AG04449 (cell line): ENCODE measurements at regions not wholly inside any gene's neighbourhood (a gene's known extent, or its start where the extent isn't known, plus 50 kb on each side); places are given as distances from the start of the nearest gene placed in this dataset.

ENCODE experiments used
- CTCF ChIA-PET: fragments of 350-600 bp; formaldehyde crosslinking; extraction: SDS; loops from one replicate; lab custom pipeline; 2021; ENCODE audit warnings: antibody characterized with exemption; lab: Yijun Ruan, JAX
- POLR2A ChIA-PET: fragments of 400-600, 350-600 bp; formaldehyde crosslinking; extraction: SDS; loops from one replicate; lab custom pipeline; 2020; ENCODE audit warnings: antibody characterized with exemption, inconsistent platforms; lab: Yijun Ruan, JAX
- DNase-seq: peaks from one replicate; pipeline ENCODE4 v3.0.0-alpha.2; 2010; ENCODE audit warnings: low read depth, low spot score
- H3K4me3 ChIP-seq: 2 replicates; pipeline ENCODE4 v1.5.1; 2011; ENCODE audit warnings: low read depth, mild to moderate bottlenecking, control low read depth, low read length
- CTCF ChIP-seq: IDR thresholded peaks from one replicate; pipeline ENCODE4 v1.5.1; 2011; ENCODE audit warnings: mild to moderate bottlenecking, moderate library complexity, low read length, control low read depth, inconsistent platforms; ENCODE audit not compliant: insufficient read depth; ENCODE audit errors: missing control alignments

DNA sequence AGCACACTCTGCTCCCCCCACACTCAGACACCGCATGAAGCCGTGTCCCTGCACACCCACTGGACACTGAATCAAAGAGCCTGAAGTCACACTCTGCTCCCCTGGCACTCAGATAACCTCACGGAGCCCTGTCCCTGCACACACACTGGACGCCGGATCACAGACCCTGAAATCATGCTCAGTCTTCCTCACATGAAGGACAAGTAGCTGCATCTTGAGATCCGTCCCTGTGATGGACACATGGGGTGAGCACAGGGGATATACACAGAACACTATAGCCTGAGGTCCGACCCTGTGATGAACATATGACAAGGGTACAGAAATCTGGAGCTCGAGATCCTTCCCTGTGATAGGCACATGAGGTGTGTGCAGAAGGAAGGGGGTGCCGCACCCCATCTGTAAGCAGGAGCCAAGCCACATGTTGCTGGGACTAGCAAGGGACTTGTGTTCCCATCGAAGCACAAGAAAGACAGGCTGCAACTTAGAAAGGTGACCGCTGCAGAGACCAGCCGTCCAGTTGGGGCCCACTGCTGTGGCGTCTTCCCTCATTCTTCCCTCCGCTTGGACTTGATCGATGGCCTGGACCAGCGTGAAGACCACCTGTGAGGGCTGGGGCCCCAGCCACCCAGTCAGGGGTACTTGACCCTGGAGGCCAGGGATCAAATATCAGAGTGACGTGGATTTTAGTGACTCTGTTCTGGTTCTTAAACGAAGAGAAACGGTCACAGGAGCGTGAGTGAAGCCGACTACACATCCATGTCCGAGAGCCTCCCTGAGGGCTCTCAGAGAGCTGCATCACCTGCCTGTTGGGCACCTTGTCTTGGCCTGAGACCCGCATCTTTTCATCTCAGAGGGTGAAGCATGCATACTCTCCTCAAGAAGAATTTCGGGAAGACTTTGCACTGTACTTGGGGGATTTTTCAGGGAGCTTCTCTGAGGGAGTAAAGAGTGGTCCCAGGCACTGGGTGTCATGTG is 391.7 kb upstream of the SALL3 start:
- ChIA-PET CTCF (no interaction called here), POLR2A (no interaction called here)
- no peak for DNase-seq
- TF ChIP-seq CTCF, result no peak
- H3K4me3 ChIP-seq, result no peak overlapping the region

GRCh38 chr18:78589916-78590437 is 389.6 kb upstream of the SALL3 start:
- CTCF ChIA-PET, result no interaction called here
- H3K4me3 ChIP-seq, result no peak overlapping the region
- TF ChIP-seq CTCF, result no peak
- no peak for DNase-seq
- POLR2A ChIA-PET, result no interaction called here

DNA sequence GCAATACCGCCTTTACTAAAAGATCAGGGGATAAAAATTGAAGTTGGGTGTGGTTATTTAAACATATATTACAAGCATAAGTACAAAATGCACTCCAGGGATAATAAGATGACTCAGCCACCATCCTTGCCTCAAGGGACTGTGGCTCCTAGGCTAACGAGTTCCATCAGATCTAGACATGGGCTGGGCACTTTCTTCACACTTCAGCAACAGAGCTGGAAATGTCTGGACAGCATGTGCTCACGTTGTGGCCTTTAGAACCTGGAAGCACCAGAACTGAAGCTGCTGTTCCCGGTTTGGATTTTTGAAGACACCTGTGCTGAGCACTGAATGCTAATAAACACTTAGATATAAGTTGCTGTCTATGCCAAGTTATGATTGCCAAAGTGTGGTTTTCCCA is 384.2 kb upstream of the SALL3 start:
- POLR2A ChIA-PET, result no interaction called here

DNA sequence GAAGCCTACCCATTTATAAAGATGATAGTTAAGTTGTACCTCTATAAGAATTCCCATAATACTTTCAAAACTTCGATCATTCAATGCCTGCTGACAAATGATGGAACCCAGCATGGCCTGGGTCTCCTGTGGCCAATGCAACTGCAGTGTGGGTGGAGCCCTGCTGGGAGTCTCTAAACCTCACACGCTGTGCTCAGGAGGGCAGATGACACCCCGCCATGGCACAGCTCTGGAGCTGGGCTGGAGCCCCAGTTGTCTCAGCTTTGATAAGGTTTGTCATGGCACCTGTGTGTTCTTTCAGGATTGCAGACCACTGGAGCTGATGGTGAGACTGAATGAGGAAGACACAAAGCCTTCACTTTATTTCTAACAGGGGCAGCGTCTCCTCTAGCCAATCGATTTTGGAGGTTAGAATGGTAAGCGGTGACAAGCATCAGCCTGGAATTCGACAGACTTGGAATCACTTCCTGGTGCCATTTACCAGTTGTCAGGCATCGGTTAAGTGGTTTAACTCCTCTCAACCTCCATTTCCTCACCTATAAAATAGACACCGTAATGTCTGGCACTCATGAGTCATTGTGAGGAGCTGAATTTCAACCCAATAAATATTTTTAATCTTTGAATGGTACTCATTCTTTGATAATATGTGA is 383.6 kb upstream of the SALL3 start:
- H3K4me3 ChIP-seq, result no peak overlapping the region
- ChIA-PET CTCF (no interaction called here), POLR2A (no interaction called here)
- TF ChIP-seq CTCF, result no peak
- no peak for DNase-seq

More for the DNA sequence above, 384.2 kb upstream of the SALL3 start:
- H3K4me3 ChIP-seq, result no peak overlapping the region
- no peak for DNase-seq
- CTCF ChIA-PET, result no interaction called here
- no peak for TF ChIP-seq CTCF

- no peak for DNase-seq
- CTCF ChIA-PET, result no interaction called here
Observed at GRCh38 chr18:78596794-78597345, 382.7 kb upstream of the SALL3 start.

More at GRCh38 chr18:78596794-78597345, 382.7 kb upstream of the SALL3 start:
- H3K4me3 ChIP-seq, result no peak overlapping the region
- POLR2A ChIA-PET, result no interaction called here
- no peak for TF ChIP-seq CTCF
